Left lung (tissue), 4 donors: ENCODE measurements at regions not wholly inside any gene's neighbourhood (a gene's known extent, or its start where the extent isn't known, plus 50 kb on each side); places are given as distances from the start of the nearest gene placed in this dataset.
A peak's percentile ranks its signal among the peaks of the same experiment; 100 is the strongest.

Experiments used
- ATAC-seq: fragments of 200-7000 bp; cut with Tn5 transposase; one replicate; pipeline ENCODE4 v1.9.1; 2020; ENCODE audit warnings: moderate library complexity
- DNase-seq, 4 donors: peaks; one replicate each; pipeline ENCODE4 v3.0.0-alpha.2; 2013 to 2020
- H3K27ac ChIP-seq, 2 donors: fragments of 200-600 bp; sonication (generic) in 1 of 2; one replicate each; pipeline versions ENCODE4 v1.5.0 to v1.8.0; 2020 to 2021
- H3K27me3 ChIP-seq, 2 donors: fragments of 200-600 bp; sonication (generic) in 1 of 2; one replicate each; pipeline versions ENCODE4 v1.5.0 to v1.8.0; 2020 to 2021
- H3K36me3 ChIP-seq, 2 donors: fragments of 200-600 bp; sonication (generic) in 1 of 2; one replicate each; pipeline versions ENCODE4 v1.5.0 to v1.8.0; 2020 to 2021
- H3K4me1 ChIP-seq, 2 donors: fragments of 200-600 bp; one replicate each; pipeline ENCODE4 v1.8.0; 2021
- H3K4me3 ChIP-seq, 2 donors: fragments of 200-600 bp; sonication (generic) in 1 of 2; one replicate each; pipeline versions ENCODE4 v1.5.0 to v1.8.0; 2020 to 2021; ENCODE audit warnings: mild to moderate bottlenecking in 1 of 2
- H3K9me3 ChIP-seq, 2 donors: fragments of 200-600 bp; sonication (generic) in 1 of 2; one replicate each; pipeline versions ENCODE4 v1.5.0 to v1.8.0; 2020 to 2021
- CTCF ChIP-seq, 2 donors: fragments of 200-600 bp; sonication (generic) in 1 of 2; IDR thresholded peaks; one replicate each; pipeline versions ENCODE4 v1.5.0 to v1.8.0; 2021; ENCODE audit warnings: antibody characterized with exemption in 2 of 2
- intact Hi-C, 2 donors: fragments of 100-400 bp; cut with DNase I; formaldehyde crosslinking; loops; one replicate each; pipeline versions ENCODE4 v1.11.2 to v1.14.2; 2022
- donor health status: DM: no; HTN: yes; CAD: no.
- donor health status: DM: no; HTN: no; CAD: no.

- ATAC-seq (no peak), DNase-seq (peak in 1 of 4 donors; percentile 0)
- intact Hi-C loops, result no loop called here
- no peaks in the 10 kb centered on the region for H3K36me3 ChIP-seq
- no peak overlapping the region for H3K4me3 ChIP-seq
- H3K4me1 ChIP-seq, result no peaks in the 10 kb centered on the region
- H3K27ac ChIP-seq, result no peak overlapping the region
- no peaks in the 10 kb centered on the region for H3K9me3 ChIP-seq
- no peaks in the 10 kb centered on the region for H3K27me3 ChIP-seq
- no peak for TF ChIP-seq CTCF (IDR thresholded peaks at IDR 0.05)
Observed at GRCh38 chr6:95767897-95768463, 190.6 kb downstream of the MANEA start.

DNA sequence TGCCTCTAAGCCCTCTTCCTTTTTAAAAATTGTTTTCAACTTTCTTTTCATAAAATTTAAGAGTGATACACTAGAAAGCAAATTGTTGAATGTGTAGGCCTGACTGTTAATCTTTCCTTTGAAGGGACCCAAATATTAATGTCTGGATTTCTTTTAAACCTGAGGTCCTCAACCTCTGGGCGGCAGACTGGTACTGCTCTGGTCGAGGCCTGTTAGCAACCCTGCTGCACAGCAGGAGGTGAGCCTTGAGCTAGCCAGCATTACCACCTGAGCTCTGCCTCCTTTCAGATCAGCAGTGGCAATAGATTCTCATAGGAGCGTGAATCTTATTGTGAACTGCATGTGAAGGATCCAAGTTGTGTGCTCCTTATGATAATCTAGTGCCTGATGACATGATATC lies 191.2 kb downstream of the MANEA start:
- DNase-seq (peak in 1 of 4 donors; percentile 1), ATAC-seq (no peak)
- H3K36me3 ChIP-seq, result no peaks in the 10 kb centered on the region
- intact Hi-C loops, result no loop called here
- no peak overlapping the region for H3K27ac ChIP-seq
- H3K4me1 ChIP-seq, result no peaks in the 10 kb centered on the region
- no peaks in the 10 kb centered on the region for H3K9me3 ChIP-seq
- no peak for TF ChIP-seq CTCF (IDR thresholded peaks at IDR 0.05)
- H3K4me3 ChIP-seq, result no peak overlapping the region
- H3K27me3 ChIP-seq, result no peaks in the 10 kb centered on the region

DNA sequence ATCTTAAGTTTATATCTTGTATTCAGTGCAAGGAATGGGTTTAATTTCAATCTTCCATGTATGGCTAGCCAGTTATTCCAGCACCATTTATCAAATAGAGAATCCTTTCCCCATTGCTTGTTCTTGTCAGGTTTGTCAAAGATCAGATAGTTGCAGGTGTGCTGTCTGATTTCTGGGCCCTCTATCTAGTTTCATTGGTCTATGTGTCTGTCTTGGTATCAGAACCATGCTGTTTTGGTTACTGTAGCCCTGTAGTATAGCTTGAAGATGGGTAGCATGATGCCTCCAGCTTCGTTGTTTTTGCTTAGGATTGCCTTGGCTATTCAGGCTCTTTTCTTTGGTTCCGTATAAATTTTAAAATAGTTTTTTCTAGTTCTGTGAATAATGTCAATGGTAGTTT lies 200.0 kb downstream of the MANEA start:
- Histone ChIP-seq H3K4me3 (no peak overlapping the region), H3K4me1 (no peaks in the 10 kb centered on the region), H3K27ac (no peak overlapping the region), H3K27me3 (no peaks in the 10 kb centered on the region), H3K36me3 (no peaks in the 10 kb centered on the region), H3K9me3 (peaks cover 0 to 3% of the 10 kb centered on the region in 2 donors)
- no peak for DNase-seq
- intact Hi-C loops, result no loop called here
- no peak for ATAC-seq
- TF ChIP-seq CTCF (IDR thresholded peaks at IDR 0.05), result no peak

GRCh38 chr6:95780037-95780436 lies 202.7 kb downstream of the MANEA start:
- Histone ChIP-seq H3K36me3 (no peaks in the 10 kb centered on the region), H3K27ac (no peak overlapping the region), H3K9me3 (peaks cover 0 to 3% of the 10 kb centered on the region in 2 donors), H3K4me3 (no peak overlapping the region), H3K27me3 (no peaks in the 10 kb centered on the region), H3K4me1 (no peaks in the 10 kb centered on the region)
- no peak for ATAC-seq
- no peak for TF ChIP-seq CTCF (IDR thresholded peaks at IDR 0.05)
- no peak for DNase-seq
- intact Hi-C loops, result no loop called here

GRCh38 chr6:95784019-95784418 lies 206.7 kb downstream of the MANEA start:
- Histone ChIP-seq H3K4me3 (no peak overlapping the region), H3K4me1 (no peaks in the 10 kb centered on the region), H3K27me3 (no peaks in the 10 kb centered on the region), H3K36me3 (no peaks in the 10 kb centered on the region), H3K27ac (no peak overlapping the region), H3K9me3 (no peaks in the 10 kb centered on the region)
- no peak for TF ChIP-seq CTCF (IDR thresholded peaks at IDR 0.05)
- intact Hi-C loops, result no loop called here
- DNase-seq, result no peak
- ATAC-seq, result no peak
